ENCODE measurements at regions not wholly inside any gene's neighbourhood (a gene's known extent, or its start where the extent isn't known, plus 50 kb on each side); places are given as distances from the start of the nearest gene placed in this dataset.

GRCh38 chr3:145144361-145144760 is 1016.6 kb downstream of the PLOD2 start:
- H3K36me3 ChIP-seq = no peaks in the 10 kb centered on the region
- no peak for ATAC-seq
- DNase-seq = no peak
- H3K9me3 ChIP-seq = peaks cover 0 to 4% of the 10 kb centered on the region in 2 donors
- no peak overlapping the region for H3K27ac ChIP-seq
- intact Hi-C loops (cut with DNase I) = no loop called here
- TF ChIP-seq CTCF (IDR thresholded peaks at IDR 0.05) = no peak
- no peak overlapping the region for H3K4me3 ChIP-seq
- H3K4me1 ChIP-seq = no peaks in the 10 kb centered on the region
- H3K27me3 ChIP-seq = no peaks in the 10 kb centered on the region

- Histone ChIP-seq H3K4me1 (no peaks in the 10 kb centered on the region), H3K36me3 (no peaks in the 10 kb centered on the region), H3K4me3 (no peak overlapping the region), H3K27me3 (no peaks in the 10 kb centered on the region), H3K9me3 (peaks cover 0 to 4% of the 10 kb centered on the region in 2 donors), H3K27ac (no peak overlapping the region)
- peak in 1 of 4 donors; percentile 2 for DNase-seq
- no peak for TF ChIP-seq CTCF (IDR thresholded peaks at IDR 0.05)
- intact Hi-C loops (cut with DNase I) = no loop called here
- ATAC-seq = no peak
Observed at GRCh38 chr3:145145461-145145860, 1015.5 kb downstream of the PLOD2 start.

GRCh38 chr3:145159640-145160039 is 1001.3 kb downstream of the PLOD2 start:
- no peaks in the 10 kb centered on the region for H3K36me3 ChIP-seq
- H3K9me3 ChIP-seq = no peaks in the 10 kb centered on the region
- H3K4me1 ChIP-seq = no peaks in the 10 kb centered on the region
- H3K27ac ChIP-seq = no peak overlapping the region
- no peaks in the 10 kb centered on the region for H3K27me3 ChIP-seq
- DNase-seq (no peak), ATAC-seq (no peak)
- intact Hi-C loops (cut with DNase I) = no loop called here
- no peak for TF ChIP-seq CTCF (IDR thresholded peaks at IDR 0.05)
- no peak overlapping the region for H3K4me3 ChIP-seq

GRCh38 chr3:145170121-145170520 is 990.9 kb downstream of the PLOD2 start:
- intact Hi-C loops (cut with DNase I) = no loop called here
- Histone ChIP-seq H3K4me1 (no peaks in the 10 kb centered on the region), H3K27ac (no peak overlapping the region), H3K4me3 (no peak overlapping the region), H3K9me3 (peaks cover 0 to 2% of the 10 kb centered on the region in 2 donors), H3K36me3 (no peaks in the 10 kb centered on the region), H3K27me3 (no peaks in the 10 kb centered on the region)
- ATAC-seq (no peak), DNase-seq (no peak)
- no peak for TF ChIP-seq CTCF (IDR thresholded peaks at IDR 0.05)

- Histone ChIP-seq H3K4me3 (no peak overlapping the region), H3K4me1 (no peaks in the 10 kb centered on the region), H3K36me3 (no peaks in the 10 kb centered on the region), H3K27me3 (no peaks in the 10 kb centered on the region), H3K27ac (no peak overlapping the region), H3K9me3 (no peaks in the 10 kb centered on the region)
- intact Hi-C loops (cut with DNase I) = no loop called here
- no peak for DNase-seq
- ATAC-seq = no peak
- TF ChIP-seq CTCF (IDR thresholded peaks at IDR 0.05) = no peak
Observed at GRCh38 chr3:145175626-145176025, 985.4 kb downstream of the PLOD2 start.

Data from left lung (tissue), 4 donors.